Tibial nerve (tissue), 4 donors: ENCODE measurements at regions not wholly inside any gene's neighbourhood (a gene's known extent, or its start where the extent isn't known, plus 50 kb on each side); places are given as distances from the start of the nearest gene placed in this dataset.

Experiments used
- CTCF ChIP-seq, 5 experiments: fragments of 200-600 bp in 3 of 5; fragments of 450-650 bp in 2 of 5; sonication (generic) in 3 of 5; IDR thresholded peaks; one replicate each; pipeline ENCODE4 v1.5.1; 2016 to 2019; ENCODE audit warnings: antibody characterized with exemption in 5 of 5, mild to moderate bottlenecking in 3 of 5, moderate library complexity in 2 of 5
- EP300 ChIP-seq, 2 donors: sonication (generic); formaldehyde crosslinking; IDR thresholded peaks; one replicate each; pipeline ENCODE4 v1.6.1; 2017; ENCODE audit warnings: antibody characterized with exemption in 2 of 2, mild to moderate bottlenecking in 1 of 2
- POLR2A ChIP-seq, 2 donors: fragments of 450-650 bp; IDR thresholded peaks; one replicate each; pipeline ENCODE4 v1.6.1; 2017; ENCODE audit warnings: antibody characterized with exemption in 2 of 2, mild to moderate bottlenecking in 2 of 2, moderate library complexity in 2 of 2

DNA sequence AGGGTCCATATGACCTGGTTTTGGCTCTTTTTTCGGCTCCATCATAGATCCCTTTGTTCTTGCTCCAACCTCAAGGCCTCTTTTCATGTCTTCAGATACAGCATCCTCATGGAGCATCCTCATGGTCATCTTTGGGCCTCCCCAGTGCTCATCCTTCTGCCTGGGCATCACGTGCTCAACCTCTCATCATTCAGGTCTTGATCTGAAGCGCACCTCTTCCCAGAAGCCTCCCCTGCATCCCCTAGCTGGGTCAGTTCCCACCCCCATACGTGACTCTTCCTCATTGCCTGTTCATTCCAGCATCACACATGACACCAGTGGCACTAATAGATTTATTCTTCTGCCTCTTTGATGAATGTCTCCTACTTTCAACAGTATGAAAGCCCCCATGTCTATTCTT is 192.2 kb downstream of the MIAT start:
- TF ChIP-seq CTCF (IDR thresholded peaks at IDR 0.05) (no peak), POLR2A (IDR thresholded peaks at IDR 0.05) (no peak), EP300 (IDR thresholded peaks at IDR 0.05) (no peak)
